Testis (tissue), 2 donors: ENCODE measurements at regions not wholly inside any gene's neighbourhood (a gene's known extent, or its start where the extent isn't known, plus 50 kb on each side); places are given as distances from the start of the nearest gene placed in this dataset.
A peak's percentile ranks its signal among the peaks of the same experiment; 100 is the strongest.

Experiments
- DNase-seq: peaks from one replicate; pipeline ENCODE4 v3.0.0-alpha.2; 2019
- H3K27ac ChIP-seq, 2 donors: fragments of 200-600 bp; sonication (generic); one replicate each; pipeline ENCODE4 v1.5.1; 2019
- H3K27me3 ChIP-seq: fragments of 200-600 bp; sonication (generic); one replicate; pipeline ENCODE4 v1.5.1; 2019
- H3K36me3 ChIP-seq: fragments of 200-600 bp; sonication (generic); one replicate; pipeline ENCODE4 v1.5.1; 2017; ENCODE audit warnings: low read depth; ENCODE audit errors: missing control alignments
- H3K4me1 ChIP-seq: fragments of 200-600 bp; sonication (generic); one replicate; pipeline ENCODE4 v1.5.1; 2019
- H3K4me3 ChIP-seq, 2 donors: fragments of 200-600 bp; sonication (generic); one replicate each; pipeline ENCODE4 v1.5.1; 2017 to 2019
- H3K9me3 ChIP-seq: fragments of 200-600 bp; sonication (generic); one replicate; pipeline ENCODE4 v1.5.1; 2017
- CTCF ChIP-seq, 3 experiments: fragments of 450-650 bp in 2 of 3; fragments of 200-600 bp in 1 of 3; sonication (generic) in 1 of 3; IDR thresholded peaks; one replicate each; pipeline ENCODE4 v1.5.1; 2016 to 2019; ENCODE audit warnings: antibody characterized with exemption in 3 of 3, mild to moderate bottlenecking in 2 of 3, moderate library complexity in 1 of 3
- POLR2A ChIP-seq: fragments of 450-650 bp; IDR thresholded peaks from one replicate; pipeline ENCODE4 v1.6.1; 2017; ENCODE audit warnings: antibody characterized with exemption, mild to moderate bottlenecking, moderate library complexity
- WGBS, 2 donors: methylation state at CpG; one replicate each; pipeline ENCODE4 v1.1.5; 2018; 5-methylcytosine and 5-hydroxymethylcytosine counted together
- intact Hi-C: fragments of 100-400 bp; cut with DNase I; formaldehyde crosslinking; loops from one replicate; pipeline ENCODE4 v1.15.1; 2023; ENCODE audit warnings: low total_unique reads

GRCh38 chr13:92938486-92939020, 288.1 kb upstream of the GPC6 start:
- intact Hi-C loops = no loop called here
- DNase-seq = no peak
- H3K9me3 ChIP-seq = no peaks in the 10 kb centered on the region
- H3K36me3 ChIP-seq = no peaks in the 10 kb centered on the region
- H3K27me3 ChIP-seq = no peaks in the 10 kb centered on the region
- TF ChIP-seq CTCF (IDR thresholded peaks at IDR 0.05) = no peak
- no peak for TF ChIP-seq POLR2A
- H3K27ac ChIP-seq = no peak overlapping the region
- WGBS, 2 donors = 57 to 64% methylated on average over 8 of the region's 8 CpGs
- H3K4me3 ChIP-seq = peak overlapping the region in 1 of 2 donors; percentile 24
- no peaks in the 10 kb centered on the region for H3K4me1 ChIP-seq

- H3K4me1 ChIP-seq = no peaks in the 10 kb centered on the region
- intact Hi-C loops = no loop called here
- DNase-seq = no peak
- no peaks in the 10 kb centered on the region for H3K9me3 ChIP-seq
- no peak overlapping the region for H3K27ac ChIP-seq
- H3K4me3 ChIP-seq = no peak overlapping the region
- H3K36me3 ChIP-seq = no peaks in the 10 kb centered on the region
- TF ChIP-seq CTCF (IDR thresholded peaks at IDR 0.05) (no peak), POLR2A (no peak)
- no peaks in the 10 kb centered on the region for H3K27me3 ChIP-seq
Observed at GRCh38 chr13:92941167-92941566, 285.4 kb upstream of the GPC6 start.

GRCh38 chr13:92947770-92948434, 278.7 kb upstream of the GPC6 start:
- no peaks in the 10 kb centered on the region for H3K27me3 ChIP-seq
- no peaks in the 10 kb centered on the region for H3K4me1 ChIP-seq
- no peak for DNase-seq
- H3K4me3 ChIP-seq = no peak overlapping the region
- no peaks in the 10 kb centered on the region for H3K9me3 ChIP-seq
- intact Hi-C loops = no loop called here
- H3K36me3 ChIP-seq = no peaks in the 10 kb centered on the region
- no peak overlapping the region for H3K27ac ChIP-seq
- TF ChIP-seq CTCF (IDR thresholded peaks at IDR 0.05) (no peak), POLR2A (no peak)
- 75 to 89% methylated on average over 2 of the region's 2 CpGs for WGBS, 2 donors

GRCh38 chr13:92950771-92951170, 275.8 kb upstream of the GPC6 start:
- intact Hi-C loops = no loop called here
- Histone ChIP-seq H3K27ac (no peak overlapping the region), H3K4me3 (no peak overlapping the region), H3K9me3 (no peaks in the 10 kb centered on the region), H3K4me1 (no peaks in the 10 kb centered on the region), H3K36me3 (no peaks in the 10 kb centered on the region), H3K27me3 (no peaks in the 10 kb centered on the region)
- TF ChIP-seq CTCF (IDR thresholded peaks at IDR 0.05) (no peak), POLR2A (no peak)
- DNase-seq = no peak
- WGBS, 2 donors = 48 to 73% methylated on average over 2 of the region's 2 CpGs
